G401.6 (cell line): ENCODE measurements at regions not wholly inside any gene's neighbourhood (a gene's known extent, or its start where the extent isn't known, plus 50 kb on each side); places are given as distances from the start of the nearest gene placed in this dataset.

Experiments used
- FAIRE-seq: peaks from 2 replicates; lab custom pipeline; 2012; peaks lifted over from hg19 to GRCh38; lab: Jason Lieb, UNC

GRCh38 chr21:25329227-25329825 lies 278.0 kb downstream of the MRPL39 start:
- FAIRE-seq, result no peak

DNA sequence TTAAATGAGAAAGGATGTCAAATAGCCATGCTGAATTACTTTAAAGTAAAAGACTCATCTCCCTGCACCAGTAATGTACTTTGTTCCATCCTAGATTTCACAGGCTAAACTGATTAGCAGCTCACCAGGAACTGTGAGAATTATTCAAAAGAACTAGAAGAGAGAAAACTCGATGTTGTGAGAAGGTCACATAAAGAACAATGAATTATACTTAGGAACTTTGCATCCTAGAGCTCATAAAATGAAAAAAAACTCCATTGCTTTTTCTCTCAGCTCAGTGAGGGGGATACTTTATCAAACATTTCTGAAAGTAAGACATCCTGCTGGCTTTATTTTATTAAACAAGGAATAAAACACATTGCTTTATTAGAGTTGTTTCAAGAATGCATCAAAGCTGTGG lies 278.5 kb downstream of the MRPL39 start:
- no peak for FAIRE-seq

DNA sequence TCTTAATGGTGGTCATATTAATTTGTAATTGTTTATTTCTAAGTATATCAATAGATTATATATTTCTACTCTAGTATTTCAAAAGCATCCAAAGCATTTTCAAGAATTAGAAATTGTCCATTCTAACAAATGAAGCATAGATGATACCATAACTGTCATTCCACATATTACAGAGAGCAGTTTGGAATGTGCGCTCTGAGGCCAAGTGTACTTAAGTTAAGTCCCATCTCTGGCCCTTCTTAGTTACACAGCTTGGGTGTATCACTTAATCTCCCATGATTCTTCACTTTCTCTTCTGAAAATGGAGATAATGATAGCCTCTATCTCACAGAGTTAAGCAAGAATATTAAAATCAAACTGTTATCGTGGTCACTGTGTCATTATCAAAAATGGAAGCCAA lies 281.1 kb downstream of the MRPL39 start:
- FAIRE-seq, result no peak

- FAIRE-seq, result no peak
Observed at GRCh38 chr21:25324666-25325065, 282.6 kb downstream of the MRPL39 start.

GRCh38 chr21:25323356-25323949 lies 283.8 kb downstream of the MRPL39 start:
- FAIRE-seq, result no peak

GRCh38 chr21:25314247-25314646 lies 293.0 kb downstream of the MRPL39 start:
- FAIRE-seq, result no peak

- FAIRE-seq, result no peak
Observed at GRCh38 chr21:25313829-25314228, 293.5 kb downstream of the MRPL39 start.

GRCh38 chr21:25307489-25307888 lies 299.8 kb downstream of the MRPL39 start:
- FAIRE-seq, result no peak

DNA sequence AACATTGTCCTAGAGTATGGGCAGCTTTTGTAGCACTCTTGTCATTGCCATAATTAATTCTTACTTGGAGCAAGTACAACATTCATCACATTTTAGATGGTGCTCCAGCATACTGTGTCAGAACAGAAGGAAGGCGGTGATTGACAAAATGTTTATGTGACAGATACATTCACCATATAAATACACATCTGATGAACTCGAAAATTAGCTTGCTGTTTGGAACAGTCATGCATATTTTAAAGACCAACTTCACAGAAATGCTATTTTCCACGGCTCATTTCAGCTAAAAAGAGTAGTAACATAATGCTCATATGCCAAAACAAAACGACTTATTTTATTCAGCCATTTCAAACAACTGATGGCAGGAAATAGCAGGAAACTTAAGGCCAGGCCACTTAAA lies 302.7 kb downstream of the MRPL39 start:
- FAIRE-seq, result no peak

DNA sequence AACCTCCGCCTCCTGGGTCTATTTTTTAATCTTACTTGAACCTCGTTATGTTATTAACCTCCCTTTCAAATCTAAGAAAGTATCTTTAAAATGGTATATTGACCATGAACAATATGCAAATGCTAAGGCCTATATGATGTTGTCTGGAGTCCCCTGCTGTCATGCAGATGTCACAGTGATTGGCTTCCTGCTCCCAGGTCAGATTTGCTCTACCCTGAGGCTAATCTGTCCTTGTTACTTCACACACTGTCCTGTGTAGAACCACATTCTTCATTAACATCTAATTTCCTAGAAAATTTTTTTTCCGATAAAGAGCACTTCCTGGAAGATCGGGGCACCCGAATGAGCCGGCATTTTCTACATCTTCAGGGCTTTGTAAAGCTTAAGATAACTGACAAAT lies 306.6 kb downstream of the MRPL39 start:
- no peak for FAIRE-seq

GRCh38 chr21:25298512-25299491 lies 308.5 kb downstream of the MRPL39 start:
- no peak for FAIRE-seq

- no peak for FAIRE-seq
Observed at GRCh38 chr21:25297117-25297516, 310.2 kb downstream of the MRPL39 start.

DNA sequence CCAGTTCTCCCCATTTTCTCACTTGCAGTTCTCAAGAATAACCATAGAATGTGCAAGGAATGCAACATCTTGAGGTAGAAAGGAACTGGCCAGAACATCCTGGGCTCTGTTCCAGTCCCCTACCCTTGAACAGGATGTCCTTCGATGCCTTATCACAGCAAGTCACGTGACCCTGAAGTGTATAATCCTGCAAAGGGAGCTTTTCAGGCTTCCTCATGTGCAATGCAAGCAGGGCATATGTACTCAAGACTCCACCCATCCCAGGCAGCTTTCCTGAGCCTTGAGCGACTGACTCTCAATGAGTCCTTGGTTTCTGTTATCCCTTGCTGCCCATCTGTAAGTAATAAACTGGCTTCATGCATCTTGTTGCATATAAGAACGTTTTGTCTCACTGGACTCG lies 311.0 kb downstream of the MRPL39 start:
- no peak for FAIRE-seq

DNA sequence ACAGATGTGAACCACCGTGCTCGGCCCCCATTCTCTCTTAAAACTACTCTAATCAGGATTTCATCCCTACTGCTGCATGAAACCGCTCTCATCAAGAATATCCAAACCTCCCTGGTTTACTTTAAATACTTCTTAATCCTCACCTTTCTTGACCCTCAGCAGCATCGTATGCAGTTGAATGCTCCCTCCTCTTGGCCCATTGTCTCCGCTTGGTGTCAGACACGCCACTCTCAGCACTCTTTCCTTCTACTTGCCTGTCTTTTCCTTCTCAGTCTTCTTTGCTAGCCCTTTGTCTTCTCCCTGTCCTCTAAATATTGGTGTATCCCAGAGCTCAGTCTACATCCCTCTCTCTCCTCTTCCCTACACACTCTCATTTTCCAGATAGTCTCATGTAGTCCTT lies 314.9 kb downstream of the MRPL39 start:
- FAIRE-seq, result no peak

GRCh38 chr21:25283720-25284119 lies 323.6 kb downstream of the MRPL39 start:
- no peak for FAIRE-seq

DNA sequence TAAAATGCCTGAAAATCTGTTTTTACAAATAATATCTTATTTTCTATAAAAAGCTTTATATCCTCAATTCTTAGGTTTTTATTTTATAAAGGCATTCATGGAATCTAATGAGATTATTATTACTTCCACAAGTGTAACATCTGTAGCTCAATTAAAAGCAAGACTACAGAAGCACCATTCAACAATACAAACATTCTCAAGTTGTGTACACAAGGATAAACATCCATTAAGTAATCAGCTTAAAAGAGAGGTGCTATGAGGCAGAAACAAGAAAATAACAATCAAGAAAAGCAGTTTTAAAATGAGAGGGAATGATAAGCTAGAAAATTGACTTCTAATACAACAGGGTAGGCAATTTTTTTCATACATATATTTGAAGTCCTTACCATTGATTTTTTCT lies 326.1 kb downstream of the MRPL39 start:
- no peak for FAIRE-seq

- no peak for FAIRE-seq
Observed at GRCh38 chr21:25280061-25280460, 327.2 kb downstream of the MRPL39 start.

DNA sequence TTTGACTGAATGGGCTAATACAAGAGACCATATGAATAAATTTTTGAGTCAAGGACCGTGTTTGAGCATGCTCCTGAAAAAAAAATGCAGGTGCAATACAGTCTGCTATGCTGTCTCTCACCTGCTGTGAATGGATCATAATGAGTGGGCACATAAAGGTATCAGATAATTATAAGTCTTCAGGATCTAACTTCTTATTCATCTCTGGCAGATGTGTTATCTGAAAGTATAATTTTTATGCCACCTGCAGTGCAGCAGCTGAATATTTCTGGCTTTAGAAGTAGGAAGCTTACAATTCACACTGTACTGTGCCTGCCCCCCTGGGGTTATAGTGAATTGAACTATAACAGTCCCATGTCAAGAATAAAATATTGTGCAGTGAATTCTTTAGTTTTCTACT lies 333.3 kb downstream of the MRPL39 start:
- FAIRE-seq, result no peak

DNA sequence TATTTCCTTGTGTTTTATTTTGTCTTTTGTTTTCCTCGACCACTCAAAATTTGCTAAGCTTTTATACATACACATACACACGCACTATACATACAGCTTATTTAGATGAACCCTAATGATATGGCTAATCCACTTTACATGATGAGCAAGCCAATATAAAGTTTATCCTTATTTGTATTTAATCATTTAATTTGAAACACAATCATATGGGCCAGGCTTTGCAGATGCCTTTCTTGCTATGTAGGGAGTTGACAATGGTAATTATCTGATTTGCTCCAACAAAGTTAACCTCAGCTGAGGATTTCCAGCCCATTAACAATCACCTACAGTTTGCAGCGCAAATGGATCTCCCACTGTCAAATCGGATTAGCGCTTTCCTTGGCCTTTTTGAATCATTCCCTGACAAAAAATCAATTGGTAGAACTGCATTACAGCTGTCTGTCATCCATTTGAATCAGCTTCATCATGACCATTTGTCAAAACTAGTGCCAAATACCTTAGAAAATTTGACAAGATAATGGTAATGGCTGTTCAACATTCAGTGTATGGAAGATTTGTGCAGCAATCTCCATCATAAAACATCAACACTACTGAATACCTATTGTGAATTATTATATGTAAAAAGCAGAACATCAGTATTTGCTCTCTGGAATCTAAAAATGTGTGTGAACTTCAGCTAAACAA lies 352.6 kb downstream of the MRPL39 start:
- no peak for FAIRE-seq

DNA sequence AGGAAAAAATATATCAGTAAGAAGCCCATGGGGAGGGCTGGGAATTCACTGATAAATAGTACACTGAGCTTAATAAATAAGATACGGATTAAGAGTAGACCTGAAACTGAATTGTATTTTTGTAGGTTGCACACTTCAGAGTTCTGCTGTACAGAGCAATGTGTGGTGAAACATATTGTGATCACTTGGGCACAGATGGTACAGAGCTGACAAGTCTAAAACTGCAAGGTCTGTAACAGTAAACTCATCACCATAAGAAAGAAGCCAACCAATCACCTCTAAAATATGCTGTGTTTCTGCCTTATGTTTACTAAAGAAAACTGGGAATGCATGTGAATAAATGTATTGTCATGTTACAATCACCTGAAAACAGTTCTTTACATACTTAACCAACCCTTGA lies 360.7 kb downstream of the MRPL39 start:
- FAIRE-seq, result no peak

DNA sequence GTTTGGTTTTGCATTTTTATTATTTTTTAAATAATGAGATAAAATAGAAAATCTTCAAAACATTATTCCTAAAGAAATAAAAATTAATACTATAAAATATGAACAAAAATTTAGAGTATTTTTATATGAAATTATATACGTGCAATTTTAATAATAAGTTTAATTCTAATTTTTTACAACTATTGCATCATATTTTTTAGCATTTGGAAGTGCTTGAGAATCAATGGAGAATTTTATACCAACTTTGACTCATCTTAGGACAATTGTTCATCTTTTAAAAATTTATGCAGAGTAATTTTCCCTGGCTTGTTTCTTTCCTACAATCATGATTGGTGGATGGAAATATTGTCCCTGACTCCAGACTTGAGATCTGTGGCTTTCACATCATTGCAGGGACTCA lies 362.5 kb downstream of the MRPL39 start:
- peak; percentile 59 for FAIRE-seq

GRCh38 chr21:25243808-25244207 lies 363.5 kb downstream of the MRPL39 start:
- FAIRE-seq, result no peak

- no peak for FAIRE-seq
Observed at GRCh38 chr21:25240974-25241373, 366.3 kb downstream of the MRPL39 start.
